ENCODE measurements at regions not wholly inside any gene's neighbourhood (a gene's known extent, or its start where the extent isn't known, plus 50 kb on each side); places are given as distances from the start of the nearest gene placed in this dataset.

DNA sequence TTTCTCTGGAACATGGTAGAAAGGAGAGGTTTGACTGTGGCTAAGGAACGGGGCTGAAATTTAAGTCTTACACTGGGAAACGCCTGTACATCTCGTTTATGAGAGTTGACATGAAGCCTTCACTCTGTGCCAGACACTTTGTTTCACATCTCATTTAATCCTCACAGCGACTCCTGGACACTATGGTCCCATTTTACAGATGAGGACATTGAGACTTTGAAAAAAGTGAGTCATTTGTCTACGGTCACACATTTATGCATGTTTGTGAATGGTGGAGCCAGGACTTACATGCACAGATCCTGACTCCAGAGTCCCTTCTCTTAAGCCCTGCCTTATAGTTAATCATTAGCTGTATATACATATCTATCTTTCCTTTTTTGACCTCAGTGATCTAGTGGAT lies 318.4 kb upstream of the EEF2KMT start:
- ChIA-PET CTCF (no interaction called here), POLR2A (ENCODE audit: unreplicated experiment) (no interaction called here)
- Histone ChIP-seq H3K36me3 (ENCODE audit: control insufficient read depth, insufficient read depth, low read length) (no peaks in the 10 kb centered on the region), H3K4ac (ENCODE audit: low read depth, low read length) (no peak overlapping the region), H2AFZ (replicated peaks; ENCODE audit: low read length, poor library complexity) (no peak overlapping the region), H3K4me2 (ENCODE audit: low read depth, low read length) (no peak overlapping the region), H3K18ac (ENCODE audit: low read depth, low read length) (no peak overlapping the region), H2BK20ac (ENCODE audit: low read depth, low read length) (no peak overlapping the region), H4K5ac (ENCODE audit: low read depth, low read length) (no peak overlapping the region), H4K8ac (ENCODE audit: low read depth in 2 of 2, low read length in 2 of 2) (no peak overlapping the region), H3K27ac (ENCODE audit: insufficient read depth, low read length) (no peak overlapping the region), H3K9me3 (ENCODE audit: control insufficient read depth, insufficient read depth, low read length) (peaks cover 28% of the 10 kb centered on the region), H3K14ac (replicated peaks; ENCODE audit: low read depth, low read length) (no peak overlapping the region), H3K23ac (ENCODE audit: low read depth, low read length) (no peak overlapping the region), H3K9me1 (ENCODE audit: insufficient read depth, low read length) (no peaks in the 10 kb centered on the region), H2BK120ac (ENCODE audit: low read depth, low read length) (no peak overlapping the region), H3K4me3 (ENCODE audit: insufficient read depth, low read depth, low read length) (no peak overlapping the region), H3K4me1 (ENCODE audit: control insufficient read depth, insufficient read depth, low read length) (no peaks in the 10 kb centered on the region), H3K79me1 (ENCODE audit: low read depth in 1 of 2, low read length in 2 of 2) (no peaks in the 10 kb centered on the region), H3K56ac (ENCODE audit: extremely low read depth, insufficient read depth, low read length) (no peak overlapping the region), H2AK5ac (ENCODE audit: low read depth, low read length) (no peak overlapping the region), H2AK9ac (replicated peaks; ENCODE audit: low read depth, low read length, poor library complexity) (no peak overlapping the region), H3K27me3 (ENCODE audit: control insufficient read depth, insufficient read depth, low read length) (no peaks in the 10 kb centered on the region), H2BK5ac (ENCODE audit: low read depth, low read length, poor library complexity, severe bottlenecking) (no peak overlapping the region), H4K91ac (ENCODE audit: insufficient read depth, low read depth, low read length) (no peak overlapping the region), H4K20me1 (ENCODE audit: insufficient read depth, low read length) (no peaks in the 10 kb centered on the region), H3K9ac (ENCODE audit: low read depth, low read length) (no peak overlapping the region), H2BK15ac (ENCODE audit: low read depth, low read length) (no peak overlapping the region)
- in situ Hi-C loops (cut with MboI; ENCODE audit: low sequenced_read_pairs) (no loop called here), dilution Hi-C loops (cut with HindIII; ENCODE audit: low sequenced_read_pairs, unreplicated experiment) (no loop called here), intact Hi-C loops (cut with micrococcal nuclease) (no loop called here)
- WGBS, 2 experiments (ENCODE audit: extremely low coverage in 2 of 2, insufficient read length in 1 of 2), result no CpG with 5 or more reads among the region's 5 CpGs
- ATAC-seq (ENCODE audit: low read depth) (no peak), DNase-seq (no peak)
- no TSS peak for BruUV-seq (replicated peaks)
- no peak for TF ChIP-seq CHD1 (IDR thresholded peaks at IDR 0.05; ENCODE audit: low read depth, low read length)
- no peak for TF ChIP-seq BHLHE40 (IDR thresholded peaks at IDR 0.05; ENCODE audit: low read depth, low read length)
- no peak for TF ChIP-seq CEBPB (IDR thresholded peaks at IDR 0.05; ENCODE audit: low read depth, low read length)
- no peak for TF ChIP-seq MXI1 (IDR thresholded peaks at IDR 0.05; ENCODE audit: borderline replicate concordance, low read depth, low read length)
- TF ChIP-seq SMC3 (IDR thresholded peaks at IDR 0.05; ENCODE audit: low read depth, low read length), result no peak
- no peak for TF ChIP-seq RFX5 (IDR thresholded peaks at IDR 0.05; ENCODE audit: low read depth, low read length)
- TF ChIP-seq, protein P1, sequence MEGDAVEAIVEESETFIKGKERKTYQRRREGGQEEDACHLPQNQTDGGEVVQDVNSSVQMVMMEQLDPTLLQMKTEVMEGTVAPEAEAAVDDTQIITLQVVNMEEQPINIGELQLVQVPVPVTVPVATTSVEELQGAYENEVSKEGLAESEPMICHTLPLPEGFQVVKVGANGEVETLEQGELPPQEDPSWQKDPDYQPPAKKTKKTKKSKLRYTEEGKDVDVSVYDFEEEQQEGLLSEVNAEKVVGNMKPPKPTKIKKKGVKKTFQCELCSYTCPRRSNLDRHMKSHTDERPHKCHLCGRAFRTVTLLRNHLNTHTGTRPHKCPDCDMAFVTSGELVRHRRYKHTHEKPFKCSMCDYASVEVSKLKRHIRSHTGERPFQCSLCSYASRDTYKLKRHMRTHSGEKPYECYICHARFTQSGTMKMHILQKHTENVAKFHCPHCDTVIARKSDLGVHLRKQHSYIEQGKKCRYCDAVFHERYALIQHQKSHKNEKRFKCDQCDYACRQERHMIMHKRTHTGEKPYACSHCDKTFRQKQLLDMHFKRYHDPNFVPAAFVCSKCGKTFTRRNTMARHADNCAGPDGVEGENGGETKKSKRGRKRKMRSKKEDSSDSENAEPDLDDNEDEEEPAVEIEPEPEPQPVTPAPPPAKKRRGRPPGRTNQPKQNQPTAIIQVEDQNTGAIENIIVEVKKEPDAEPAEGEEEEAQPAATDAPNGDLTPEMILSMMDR (conservative IDR thresholded peaks at IDR 0.05; ENCODE audit: low read depth, low read length), result no peak
- TF ChIP-seq FOS (IDR thresholded peaks at IDR 0.05; ENCODE audit: low read depth, low read length), result no peak
- TF ChIP-seq RCOR1 (IDR thresholded peaks at IDR 0.05; ENCODE audit: insufficient replicate concordance, low read length), result no peak
- TF ChIP-seq POLR2A (IDR thresholded peaks at IDR 0.05; ENCODE audit: low read depth, low read length), result no peak
- no peak for TF ChIP-seq MAZ (IDR thresholded peaks at IDR 0.05; ENCODE audit: borderline replicate concordance, low read depth, low read length)
- TF ChIP-seq, protein P2, sequence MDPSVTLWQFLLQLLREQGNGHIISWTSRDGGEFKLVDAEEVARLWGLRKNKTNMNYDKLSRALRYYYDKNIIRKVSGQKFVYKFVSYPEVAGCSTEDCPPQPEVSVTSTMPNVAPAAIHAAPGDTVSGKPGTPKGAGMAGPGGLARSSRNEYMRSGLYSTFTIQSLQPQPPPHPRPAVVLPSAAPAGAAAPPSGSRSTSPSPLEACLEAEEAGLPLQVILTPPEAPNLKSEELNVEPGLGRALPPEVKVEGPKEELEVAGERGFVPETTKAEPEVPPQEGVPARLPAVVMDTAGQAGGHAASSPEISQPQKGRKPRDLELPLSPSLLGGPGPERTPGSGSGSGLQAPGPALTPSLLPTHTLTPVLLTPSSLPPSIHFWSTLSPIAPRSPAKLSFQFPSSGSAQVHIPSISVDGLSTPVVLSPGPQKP (IDR thresholded peaks at IDR 0.05; ENCODE audit: borderline replicate concordance, low read depth, low read length), result no peak
- no peak for TF ChIP-seq MAFK (IDR thresholded peaks at IDR 0.05; ENCODE audit: low read depth, low read length)
- no peak for TF ChIP-seq NFE2L2 (IDR thresholded peaks at IDR 0.05; ENCODE audit: low read depth, low read length)
- no peak for TF ChIP-seq RAD21 (IDR thresholded peaks at IDR 0.05; ENCODE audit: low read length)
